Left lung (tissue), 4 donors: ENCODE measurements at regions not wholly inside any gene's neighbourhood (a gene's known extent, or its start where the extent isn't known, plus 50 kb on each side); places are given as distances from the start of the nearest gene placed in this dataset.
"Not testable (repeated sequence)": the region's sequence is repeated elsewhere in the genome, so short reads cannot be mapped to it uniquely, and the experiment has no call there.

ENCODE experiments used
- ATAC-seq: fragments of 200-7000 bp; cut with Tn5 transposase; one replicate; pipeline ENCODE4 v1.9.1; 2020; ENCODE audit warnings: moderate library complexity
- DNase-seq, 4 donors: peaks; one replicate each; pipeline ENCODE4 v3.0.0-alpha.2; 2013 to 2020
- H3K27ac ChIP-seq, 2 donors: fragments of 200-600 bp; sonication (generic) in 1 of 2; one replicate each; pipeline versions ENCODE4 v1.5.0 to v1.8.0; 2020 to 2021
- H3K27me3 ChIP-seq, 2 donors: fragments of 200-600 bp; sonication (generic) in 1 of 2; one replicate each; pipeline versions ENCODE4 v1.5.0 to v1.8.0; 2020 to 2021
- H3K36me3 ChIP-seq, 2 donors: fragments of 200-600 bp; sonication (generic) in 1 of 2; one replicate each; pipeline versions ENCODE4 v1.5.0 to v1.8.0; 2020 to 2021
- H3K4me1 ChIP-seq, 2 donors: fragments of 200-600 bp; one replicate each; pipeline ENCODE4 v1.8.0; 2021
- H3K4me3 ChIP-seq, 2 donors: fragments of 200-600 bp; sonication (generic) in 1 of 2; one replicate each; pipeline versions ENCODE4 v1.5.0 to v1.8.0; 2020 to 2021; ENCODE audit warnings: mild to moderate bottlenecking in 1 of 2
- H3K9me3 ChIP-seq, 2 donors: fragments of 200-600 bp; sonication (generic) in 1 of 2; one replicate each; pipeline versions ENCODE4 v1.5.0 to v1.8.0; 2020 to 2021
- CTCF ChIP-seq, 2 donors: fragments of 200-600 bp; sonication (generic) in 1 of 2; IDR thresholded peaks; one replicate each; pipeline versions ENCODE4 v1.5.0 to v1.8.0; 2021; ENCODE audit warnings: antibody characterized with exemption in 2 of 2
- intact Hi-C, 2 donors: fragments of 100-400 bp; cut with DNase I; formaldehyde crosslinking; loops; one replicate each; pipeline versions ENCODE4 v1.11.2 to v1.14.2; 2022
- donor health status: DM: no; HTN: yes; CAD: no.
- donor health status: DM: no; HTN: no; CAD: no.

DNA sequence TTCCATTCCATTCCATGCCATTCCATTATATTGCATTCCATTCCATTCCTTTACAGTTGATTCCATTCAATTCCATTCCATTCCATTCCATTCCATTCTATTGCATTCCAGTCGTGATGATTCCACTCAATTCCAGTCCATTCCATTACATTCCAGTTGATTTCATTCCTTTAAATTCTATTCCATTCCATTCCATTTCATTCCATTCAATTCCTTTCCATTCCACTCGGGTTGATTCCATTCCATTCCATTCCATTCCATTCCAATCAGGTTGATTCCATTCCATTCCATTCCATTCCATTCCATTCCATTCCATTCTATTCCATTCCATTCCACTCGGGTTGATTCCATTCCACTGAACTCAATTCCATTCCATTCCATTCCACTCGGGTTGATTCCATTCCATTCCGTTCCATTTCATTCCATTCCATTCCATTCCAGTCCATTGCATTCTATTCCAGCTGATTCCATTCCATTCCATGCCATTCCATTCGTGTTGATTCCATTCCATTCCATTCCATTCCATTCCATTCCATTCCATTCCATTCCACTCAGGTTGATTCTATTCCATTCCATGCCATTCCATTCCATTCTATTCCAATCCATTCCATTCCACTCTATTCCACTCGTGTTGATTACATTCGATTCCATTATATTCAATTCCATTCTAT, 1137.6 kb downstream of the RPIA start:
- H3K36me3 ChIP-seq, DNase-seq, intact Hi-C loops, H3K4me3 ChIP-seq, H3K27me3 ChIP-seq, H3K27ac ChIP-seq, H3K4me1 ChIP-seq: not testable (repeated sequence)
- peaks cover 13 to 19% of the 10 kb centered on the region in 2 donors for H3K9me3 ChIP-seq
- peak; percentile 55 for ATAC-seq

DNA sequence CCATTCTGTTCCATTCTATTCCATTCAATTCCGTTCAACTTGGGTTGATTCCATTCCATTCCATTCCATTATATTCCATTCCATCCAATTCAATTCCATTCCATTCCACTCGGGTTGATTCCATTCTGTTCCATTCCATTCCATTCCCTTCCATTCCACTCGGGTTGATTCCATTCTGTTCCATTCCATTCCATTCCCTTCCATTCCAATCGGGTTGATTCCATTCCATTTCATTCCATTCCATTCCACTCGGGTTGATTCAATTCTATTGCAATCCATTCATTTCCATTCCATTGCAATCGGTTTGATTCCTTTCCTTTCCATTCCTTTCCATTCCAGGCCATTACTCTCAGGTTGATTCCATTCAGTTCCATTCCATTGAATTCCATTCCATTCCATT, 1138.4 kb downstream of the RPIA start:
- TF ChIP-seq CTCF (IDR thresholded peaks at IDR 0.05) = no peak
- ATAC-seq (peak; percentile 36), DNase-seq (no peak)
- intact Hi-C loops = no loop called here
- Histone ChIP-seq H3K27me3 (no peaks in the 10 kb centered on the region), H3K36me3 (no peaks in the 10 kb centered on the region), H3K4me3 (no peak overlapping the region), H3K4me1 (no peaks in the 10 kb centered on the region), H3K9me3 (peaks cover 10 to 12% of the 10 kb centered on the region in 2 donors), H3K27ac (no peak overlapping the region)

DNA sequence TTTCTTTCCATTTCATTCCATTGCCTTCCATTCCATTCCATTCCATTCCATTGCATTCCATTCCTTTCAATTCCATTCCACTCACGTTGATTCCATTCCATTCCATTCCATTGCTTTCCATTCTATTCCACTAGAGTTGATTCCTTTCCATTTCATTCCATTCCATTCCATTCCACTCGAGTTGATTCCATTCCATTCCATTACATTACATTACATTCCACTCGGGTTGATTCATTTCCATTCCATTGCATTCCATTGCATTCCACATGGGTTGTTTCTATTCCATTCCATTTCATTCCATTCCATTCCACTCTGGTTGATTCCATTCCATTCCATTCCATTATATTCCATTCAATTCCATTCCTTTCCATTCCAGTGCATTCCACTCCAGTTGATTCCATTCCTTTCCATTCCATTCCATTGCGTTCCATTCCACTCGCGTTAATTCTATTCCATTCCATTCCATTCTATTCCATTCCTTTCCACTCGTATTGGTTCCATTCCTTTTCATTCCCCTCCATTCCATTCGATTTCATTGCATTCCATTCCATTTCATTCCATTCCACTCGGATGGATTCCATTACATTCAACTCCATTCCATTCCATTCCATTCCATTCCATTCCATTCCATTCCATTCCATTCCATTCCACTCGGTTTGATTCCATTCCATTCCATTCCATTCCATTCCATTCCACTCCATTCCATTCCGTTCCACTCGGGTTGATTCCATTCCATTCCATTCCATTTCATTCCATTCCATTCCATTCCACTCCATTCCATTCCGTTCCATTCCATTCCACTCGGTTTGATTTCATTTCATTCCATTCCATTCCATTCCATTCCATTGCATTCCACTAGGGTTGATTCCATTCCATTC, 1139.1 kb downstream of the RPIA start:
- H3K4me3 ChIP-seq, H3K9me3 ChIP-seq, H3K4me1 ChIP-seq, H3K27ac ChIP-seq, intact Hi-C loops, H3K27me3 ChIP-seq, DNase-seq, H3K36me3 ChIP-seq: not testable (repeated sequence)
- peak; percentile 63 for ATAC-seq

GRCh38 chr2:89831641-89832498, 1140.4 kb downstream of the RPIA start:
- Histone ChIP-seq H3K4me3 (no peak overlapping the region), H3K9me3 (peaks cover 0 to 4% of the 10 kb centered on the region in 2 donors), H3K36me3 (no peaks in the 10 kb centered on the region), H3K4me1 (no peaks in the 10 kb centered on the region), H3K27ac (no peak overlapping the region), H3K27me3 (no peaks in the 10 kb centered on the region)
- no peak for ATAC-seq
- no peak for DNase-seq
- intact Hi-C loops = no loop called here
- no peak for TF ChIP-seq CTCF (IDR thresholded peaks at IDR 0.05)

- Histone ChIP-seq H3K27ac (no peak overlapping the region), H3K4me1 (no peaks in the 10 kb centered on the region), H3K36me3 (no peaks in the 10 kb centered on the region), H3K9me3 (peaks cover 0 to 4% of the 10 kb centered on the region in 2 donors), H3K27me3 (no peaks in the 10 kb centered on the region), H3K4me3 (no peak overlapping the region)
- no peak for TF ChIP-seq CTCF (IDR thresholded peaks at IDR 0.05)
- intact Hi-C loops = no loop called here
- ATAC-seq = peak; percentile 62
- DNase-seq = no peak
These were observed 1141.8 kb downstream of the RPIA start for GRCh38 chr2:89833116-89833779.
